NOMO-1 treated with DMSO at 0.1 percent for 48 hours (cell line): ENCODE measurements at regions not wholly inside any gene's neighbourhood (a gene's known extent, or its start where the extent isn't known, plus 50 kb on each side); places are given as distances from the start of the nearest gene placed in this dataset.
"Not testable (repeated sequence)": the region's sequence is repeated elsewhere in the genome, so short reads cannot be mapped to it uniquely, and the experiment has no call there.

Experiments
- DNase-seq: peaks from one replicate; lab custom pipeline; 2025; ENCODE audit not compliant: unreplicated experiment; lab: John Stamatoyannopoulos, UW

DNA sequence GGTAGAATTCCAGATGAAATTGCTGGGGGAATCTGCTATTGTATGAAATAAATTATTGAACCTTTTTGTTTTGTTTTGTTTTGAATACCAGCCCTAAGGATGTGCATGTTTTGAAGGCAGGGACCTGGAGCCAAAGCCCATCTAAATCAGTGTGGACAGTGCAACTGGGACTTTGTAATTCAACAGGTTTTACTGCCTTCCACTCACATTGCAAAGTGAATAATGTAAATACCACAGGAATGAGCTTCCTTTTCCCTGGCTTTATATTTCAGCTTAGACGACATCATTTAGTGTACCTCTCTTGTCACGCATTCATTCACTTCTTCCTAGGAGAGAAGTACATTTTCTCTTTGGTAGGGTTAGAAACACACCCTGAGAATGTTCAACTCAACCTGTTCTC is 795.0 kb downstream of the CENPC start:
- DNase-seq: no peak

DNA sequence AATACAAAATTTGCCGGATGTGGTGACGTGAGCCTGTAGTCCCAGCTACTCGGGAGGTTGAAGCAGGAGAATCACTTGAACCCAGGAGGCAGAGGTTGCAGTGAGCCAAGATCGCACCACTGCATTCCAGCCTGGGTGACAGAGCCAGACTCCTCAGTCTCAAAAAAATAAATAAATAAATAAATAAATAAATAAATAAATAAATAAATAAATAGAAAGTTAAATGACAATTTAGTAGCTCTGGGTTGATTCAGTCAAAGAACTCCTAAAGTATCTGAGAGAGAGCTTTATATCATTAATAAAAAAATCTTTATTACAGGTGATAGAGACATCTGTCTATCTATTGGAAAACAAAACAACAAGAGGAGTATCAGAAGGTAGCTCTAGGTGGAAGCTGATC is 798.4 kb downstream of the CENPC start:
- DNase-seq: not testable (repeated sequence)

DNA sequence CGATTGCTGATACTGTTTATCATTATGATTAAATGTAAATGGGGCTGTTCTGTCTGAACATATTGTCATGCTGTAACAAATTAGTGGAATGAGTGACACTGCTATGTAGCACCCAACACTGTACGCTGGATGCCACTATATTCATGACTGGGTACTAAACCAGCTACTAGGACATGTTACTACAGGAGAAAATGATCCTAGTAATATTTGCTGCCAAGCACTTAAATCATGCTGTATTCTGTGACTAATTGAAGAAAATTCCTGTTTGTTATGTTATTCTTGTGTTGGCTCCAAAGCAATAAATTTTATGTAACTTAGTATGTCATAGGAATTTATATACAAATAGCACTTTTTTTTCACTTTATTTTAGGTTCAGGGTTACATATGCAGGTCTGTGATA is 804.2 kb downstream of the CENPC start:
- DNase-seq: no peak

DNA sequence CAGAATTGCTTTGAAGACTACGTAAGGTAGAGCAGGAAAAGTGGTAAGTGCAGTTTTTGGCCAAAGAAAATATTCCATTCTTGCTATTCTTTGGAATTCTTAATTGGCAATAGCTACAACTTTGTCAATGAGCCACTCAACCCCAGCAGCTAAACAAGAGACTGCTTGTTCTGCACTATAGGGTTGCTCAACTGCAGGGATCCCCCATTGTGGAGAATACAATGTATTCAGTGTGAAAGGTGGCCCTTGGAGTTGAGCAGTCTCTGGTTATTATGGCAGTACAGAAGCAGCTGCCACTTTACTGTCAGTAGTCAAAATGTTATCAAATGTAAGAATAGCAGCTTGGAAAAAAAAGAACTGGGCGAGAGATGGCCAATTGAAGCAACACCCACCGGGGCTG is 808.7 kb downstream of the CENPC start:
- DNase-seq: no peak

DNA sequence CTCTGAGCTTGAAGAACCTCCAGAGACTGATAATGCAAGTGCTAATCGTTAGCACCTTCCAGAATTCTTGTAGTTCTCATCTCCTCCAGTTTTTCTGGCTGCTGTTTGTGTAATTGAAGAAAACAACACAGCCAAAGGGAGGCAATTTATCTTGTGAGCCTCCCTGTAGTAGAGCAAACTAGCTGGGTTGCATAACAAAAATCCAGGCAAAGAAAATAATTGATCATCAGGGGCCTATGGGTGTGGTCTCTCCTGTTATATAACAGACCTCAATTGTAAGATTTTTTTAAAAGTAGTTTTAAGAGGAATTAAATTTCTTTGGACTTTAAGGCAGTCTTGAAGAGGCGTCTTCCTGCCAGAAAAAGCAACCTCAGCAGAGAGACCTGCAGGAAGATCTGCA is 817.0 kb downstream of the CENPC start:
- DNase-seq: no peak

DNA sequence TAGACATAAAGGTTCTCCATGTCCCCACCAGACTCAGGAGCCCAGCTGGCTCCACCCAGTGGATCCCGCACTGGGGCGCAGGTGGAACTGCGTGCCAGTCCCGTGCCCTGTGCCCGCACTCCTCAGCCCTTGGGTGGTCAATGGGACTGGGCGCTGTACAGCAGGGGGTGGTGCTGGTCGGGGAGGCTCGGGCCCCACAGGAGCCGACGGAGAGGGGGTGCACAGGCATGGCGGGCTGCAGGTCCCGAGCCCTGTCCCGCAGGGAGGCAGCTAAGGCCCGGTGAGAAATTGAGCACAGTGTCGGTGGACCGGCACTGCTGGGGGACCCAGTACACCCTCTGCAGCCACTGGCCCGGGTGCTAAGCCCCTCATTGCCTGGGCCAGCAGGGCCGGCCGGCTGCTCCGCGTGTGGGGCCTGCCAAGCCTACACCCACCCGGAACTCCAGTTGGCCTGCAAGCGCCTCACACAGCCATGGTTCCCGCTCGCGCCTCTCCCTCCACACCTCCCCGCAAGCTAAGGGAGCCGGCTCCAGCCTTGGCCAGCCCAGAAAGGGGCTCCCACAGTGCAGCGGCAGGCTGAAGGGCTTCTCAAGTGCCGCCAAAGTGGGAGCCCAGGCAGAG is 832.9 kb downstream of the CENPC start:
- DNase-seq: not testable (repeated sequence)

DNA sequence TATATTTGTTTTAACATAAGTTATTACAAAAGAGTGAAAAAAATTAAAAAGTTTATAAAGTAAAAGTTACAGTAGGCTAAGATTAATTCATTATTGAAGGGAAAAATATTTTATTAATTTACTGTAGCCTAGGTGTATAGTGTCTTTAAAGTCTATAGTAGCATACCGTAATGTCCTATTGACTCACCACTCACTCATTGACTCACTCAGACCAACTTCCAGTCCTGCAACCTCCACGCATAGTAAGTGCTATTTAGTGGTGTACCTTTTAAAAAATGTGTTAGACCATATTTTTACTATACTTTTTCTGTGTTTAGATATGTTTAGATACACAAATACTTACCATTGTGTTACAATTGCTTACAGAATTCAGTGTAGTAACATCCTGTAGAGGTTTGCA is 841.1 kb downstream of the CENPC start:
- no peak for DNase-seq

DNA sequence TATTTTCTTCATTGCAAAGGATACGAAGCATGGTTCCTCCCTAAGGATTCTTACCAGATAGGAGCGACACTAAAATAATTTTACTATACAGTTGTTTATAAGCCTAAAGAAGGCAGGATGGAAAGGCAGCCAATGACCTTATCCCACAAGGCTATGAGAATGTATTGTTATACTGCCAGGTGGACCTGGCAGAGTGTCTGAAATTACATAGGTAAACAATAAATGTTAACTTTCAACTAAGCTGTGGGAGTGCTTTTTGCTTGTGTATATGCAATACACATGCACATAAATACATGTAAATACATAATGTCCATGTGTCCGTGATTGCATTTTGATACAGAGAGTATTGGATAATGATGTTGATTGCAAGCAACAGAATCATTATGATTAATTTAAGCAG is 850.6 kb downstream of the CENPC start:
- no peak for DNase-seq

DNA sequence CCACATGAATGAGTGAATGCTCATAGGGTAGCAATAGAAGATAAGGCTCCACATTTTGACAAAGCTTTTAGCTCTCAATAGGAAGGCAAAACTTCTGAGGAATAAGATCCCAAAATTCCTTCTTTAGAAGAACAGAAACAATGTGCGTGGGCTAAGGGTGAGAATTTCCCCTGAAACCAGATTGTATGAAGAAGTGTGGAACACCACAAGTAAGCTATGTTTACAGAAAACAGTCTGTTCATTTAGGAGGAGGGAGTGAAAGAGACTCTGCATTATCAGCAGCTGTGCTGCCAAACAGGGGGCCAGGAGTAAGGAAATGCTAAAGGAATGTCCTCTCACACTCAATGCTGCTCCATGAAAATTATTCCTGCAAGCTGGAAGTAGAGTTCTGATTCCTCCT is 851.6 kb downstream of the CENPC start:
- no peak for DNase-seq

DNA sequence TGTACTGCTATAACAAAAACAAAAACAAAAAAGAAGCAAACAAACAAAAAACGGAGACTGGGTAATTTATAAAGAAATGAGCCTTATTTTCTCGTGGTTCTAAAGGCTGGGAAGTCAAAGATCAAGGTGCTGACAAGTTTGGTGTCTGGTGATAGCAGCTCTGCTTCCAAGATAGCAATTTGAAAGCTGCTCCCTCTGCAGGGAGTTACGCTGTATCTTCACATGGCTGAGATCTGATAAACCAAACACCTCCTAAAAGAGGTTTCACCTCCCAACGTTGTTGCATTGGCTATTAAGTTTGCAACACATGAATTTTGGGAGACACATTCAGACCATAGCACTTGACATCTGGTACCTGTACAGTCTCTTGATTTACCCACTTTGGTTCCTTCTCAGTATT is 854.2 kb downstream of the CENPC start:
- DNase-seq: no peak

DNA sequence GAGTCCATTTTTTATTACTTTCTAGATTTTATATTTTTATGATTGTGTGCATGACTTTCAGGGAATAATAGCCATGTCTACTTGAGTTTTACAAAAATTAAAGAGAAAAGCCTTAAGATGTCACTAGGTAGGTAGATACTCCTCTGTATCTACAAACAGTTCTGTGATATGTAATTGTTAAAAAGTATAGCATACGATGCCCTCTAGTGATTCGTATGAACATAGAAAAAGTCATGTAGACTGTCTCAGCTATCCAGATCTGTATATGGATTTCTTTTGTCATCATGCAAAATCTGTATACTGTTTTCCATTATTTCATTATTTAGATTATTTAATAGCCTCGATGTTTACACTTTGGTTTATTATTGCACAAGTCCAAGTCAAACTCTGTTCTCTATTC is 856.6 kb downstream of the CENPC start:
- DNase-seq: no peak

DNA sequence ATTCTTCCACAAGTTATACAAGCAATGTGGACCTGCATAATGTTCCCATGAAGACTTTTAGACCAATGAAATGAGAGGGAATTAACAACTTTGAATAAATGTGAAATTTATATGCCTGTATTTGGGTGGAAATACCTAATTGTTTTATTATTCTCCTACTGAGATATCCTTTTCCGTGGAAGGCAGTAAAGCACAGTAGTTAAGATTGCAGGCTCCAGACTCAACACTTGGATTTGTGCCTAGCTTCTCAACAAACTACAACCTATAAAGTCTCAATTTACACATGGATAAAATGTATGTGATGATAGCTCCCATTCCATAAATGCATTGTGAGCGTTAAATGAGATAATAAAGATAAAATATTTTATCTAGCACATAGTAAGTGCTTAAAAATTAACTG is 857.8 kb downstream of the CENPC start:
- no peak for DNase-seq

DNA sequence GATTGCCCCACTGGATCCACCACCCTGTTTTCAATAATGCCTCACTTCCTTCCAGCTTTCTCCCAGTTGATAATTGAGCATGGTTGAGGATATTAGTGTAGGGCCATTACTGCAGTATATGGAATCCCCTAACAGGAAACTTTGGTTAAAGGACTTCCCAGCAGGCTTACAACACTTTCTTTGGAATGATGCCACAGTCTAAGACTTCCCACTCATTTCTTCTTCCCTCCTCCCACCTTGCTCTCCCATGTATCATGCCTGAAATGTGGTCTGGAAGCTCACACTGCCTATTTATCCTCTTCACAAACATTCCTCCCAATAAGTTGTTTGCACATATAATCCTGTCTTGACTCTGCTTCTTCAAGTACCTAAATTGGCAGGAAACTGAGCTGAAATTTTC is 863.3 kb downstream of the CENPC start:
- no peak for DNase-seq

DNA sequence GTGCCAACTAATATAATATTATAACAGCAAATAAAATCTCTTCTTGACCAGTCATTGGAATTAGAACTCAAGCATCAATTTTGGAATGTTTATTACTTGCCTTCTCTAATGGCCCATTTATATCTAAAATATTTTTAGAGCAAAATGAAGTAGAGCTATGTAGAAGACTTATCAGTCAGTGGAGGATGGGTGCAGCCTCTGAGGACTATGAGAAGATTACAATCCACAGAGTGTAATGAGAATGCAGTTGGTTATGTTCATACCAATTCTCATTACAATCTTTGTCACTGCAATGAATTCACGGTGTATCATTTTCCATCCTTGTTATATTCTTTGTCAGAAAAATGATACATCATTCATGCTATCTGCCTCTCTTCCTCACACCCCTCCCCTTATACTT is 878.1 kb downstream of the CENPC start:
- no peak for DNase-seq

DNA sequence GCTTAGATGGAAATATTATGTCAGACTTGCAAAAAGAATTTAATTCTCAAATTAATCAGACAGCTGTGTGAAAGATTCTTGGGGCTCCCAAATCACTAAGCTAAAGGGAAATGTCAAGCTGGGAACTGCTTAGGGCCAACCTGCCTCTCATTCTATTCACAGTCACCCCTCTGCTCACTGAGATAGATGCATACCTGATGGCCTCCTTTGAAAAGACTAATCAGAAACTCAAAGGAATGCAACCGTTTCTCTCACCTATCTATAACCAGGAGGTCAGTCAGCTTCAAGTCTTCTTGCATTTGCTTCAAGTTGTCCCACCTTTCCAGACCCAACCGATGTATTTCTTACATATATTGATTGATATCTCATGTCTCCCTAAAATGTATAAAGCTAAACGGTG is 882.7 kb downstream of the CENPC start:
- no peak for DNase-seq

DNA sequence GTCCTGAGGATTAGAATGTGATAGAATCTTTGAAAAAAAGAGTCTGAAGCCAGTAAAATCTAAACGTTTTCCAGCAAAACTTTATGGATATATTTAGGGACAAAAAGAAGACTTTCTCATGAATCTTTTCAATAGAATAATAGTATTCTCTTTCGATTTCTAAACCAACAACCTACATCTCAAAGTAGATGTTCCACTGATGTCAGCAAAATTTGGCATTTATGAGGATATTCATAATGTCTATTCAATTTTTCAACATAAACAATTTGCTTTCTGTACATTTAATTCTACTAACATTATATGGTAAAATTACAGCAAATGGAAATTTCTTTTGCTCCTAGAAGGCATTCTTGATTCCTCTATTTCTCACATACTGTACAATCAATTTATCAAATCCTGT is 886.5 kb downstream of the CENPC start:
- DNase-seq: no peak

DNA sequence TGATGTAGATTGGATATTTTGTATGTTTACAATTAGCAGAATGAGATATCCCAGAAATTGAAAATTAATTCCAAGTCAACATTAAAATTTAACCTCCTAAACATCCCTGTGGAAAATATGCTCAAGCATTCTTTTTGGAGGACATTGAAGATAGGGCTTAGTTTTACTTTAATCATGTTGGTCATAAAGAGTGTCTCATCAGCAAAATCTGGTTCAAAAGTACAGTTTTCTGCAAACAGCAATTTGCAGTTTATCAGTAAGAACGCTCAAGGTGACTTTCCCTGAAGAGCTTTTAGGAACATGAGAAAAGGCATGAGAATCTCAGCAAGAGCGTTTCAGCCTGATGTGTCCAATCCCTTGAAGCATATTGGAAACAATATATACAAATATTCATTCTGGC is 889.8 kb downstream of the CENPC start:
- DNase-seq: no peak

DNA sequence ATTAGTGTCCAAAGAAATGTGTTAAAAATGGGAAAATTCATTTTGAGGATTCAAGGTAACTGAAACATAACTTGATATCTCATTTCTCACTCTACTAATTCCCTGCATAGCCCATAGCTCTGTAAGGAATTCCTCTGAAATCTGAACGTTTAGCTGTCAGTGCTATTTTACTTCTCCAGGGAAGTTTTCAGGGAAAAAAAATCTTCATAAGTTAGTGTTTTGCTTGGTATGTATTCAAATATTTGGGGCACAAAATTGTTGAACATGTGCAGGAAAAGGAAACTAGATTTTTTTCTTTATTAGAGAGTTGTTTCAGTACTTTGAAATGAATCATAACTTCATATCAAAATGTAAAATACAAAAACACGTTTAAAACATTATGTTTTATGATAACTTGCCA is 891.4 kb downstream of the CENPC start:
- DNase-seq: no peak

DNA sequence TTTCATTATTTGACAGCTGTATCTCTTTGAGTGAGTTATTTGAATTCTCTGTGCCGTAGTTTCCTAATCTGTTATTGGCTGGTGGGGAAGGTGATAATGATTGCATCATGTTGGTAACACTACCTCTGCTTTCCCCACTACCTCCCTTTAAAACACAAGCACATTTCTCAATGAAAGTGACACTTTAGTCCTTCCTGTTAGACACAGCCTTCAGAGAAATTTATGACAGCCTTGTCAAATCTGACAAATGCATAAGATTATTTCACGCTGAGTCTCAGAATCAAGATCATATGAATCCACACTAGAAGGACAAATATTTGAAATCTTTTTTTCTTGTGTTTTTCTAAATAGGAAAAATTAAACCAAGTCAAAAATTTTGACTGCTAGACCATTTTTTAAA is 896.1 kb downstream of the CENPC start:
- no peak for DNase-seq

DNA sequence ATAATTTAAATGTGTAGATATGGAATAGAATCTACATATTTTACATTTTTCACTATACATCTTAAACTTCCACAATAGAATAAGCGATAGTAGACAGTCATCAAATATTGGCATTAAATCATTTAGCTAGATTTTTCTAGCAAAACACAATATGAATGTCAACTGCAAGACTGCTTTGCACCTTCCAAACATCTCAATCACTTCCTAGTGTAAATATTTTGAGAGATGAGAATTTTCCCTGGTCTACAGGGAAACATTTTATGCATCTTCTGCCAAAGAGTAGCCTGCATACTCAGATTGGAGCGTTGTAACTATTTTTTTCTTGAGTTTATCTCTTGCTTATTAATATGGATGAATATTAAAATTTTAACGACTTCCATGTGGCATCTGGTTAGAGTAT is 897.4 kb downstream of the CENPC start:
- DNase-seq: no peak

DNA sequence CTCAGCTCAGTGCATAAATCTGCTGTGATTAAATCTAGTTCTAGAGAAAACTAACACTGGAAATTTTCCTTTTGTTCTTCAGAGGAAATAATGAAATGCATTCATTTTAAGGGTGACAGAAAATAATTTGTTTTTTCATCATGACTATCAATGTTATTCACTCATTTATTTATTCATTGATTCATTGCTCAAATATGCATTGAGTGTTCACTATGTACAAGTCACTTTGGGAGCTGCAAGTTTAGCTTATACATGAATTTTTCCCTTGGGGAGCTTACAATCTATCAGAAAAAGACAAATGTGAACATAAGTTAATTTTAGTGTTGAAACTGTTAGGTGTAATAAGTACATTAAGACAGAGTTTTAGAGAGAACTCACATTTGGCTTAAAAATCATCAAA is 897.8 kb downstream of the CENPC start:
- DNase-seq: no peak

DNA sequence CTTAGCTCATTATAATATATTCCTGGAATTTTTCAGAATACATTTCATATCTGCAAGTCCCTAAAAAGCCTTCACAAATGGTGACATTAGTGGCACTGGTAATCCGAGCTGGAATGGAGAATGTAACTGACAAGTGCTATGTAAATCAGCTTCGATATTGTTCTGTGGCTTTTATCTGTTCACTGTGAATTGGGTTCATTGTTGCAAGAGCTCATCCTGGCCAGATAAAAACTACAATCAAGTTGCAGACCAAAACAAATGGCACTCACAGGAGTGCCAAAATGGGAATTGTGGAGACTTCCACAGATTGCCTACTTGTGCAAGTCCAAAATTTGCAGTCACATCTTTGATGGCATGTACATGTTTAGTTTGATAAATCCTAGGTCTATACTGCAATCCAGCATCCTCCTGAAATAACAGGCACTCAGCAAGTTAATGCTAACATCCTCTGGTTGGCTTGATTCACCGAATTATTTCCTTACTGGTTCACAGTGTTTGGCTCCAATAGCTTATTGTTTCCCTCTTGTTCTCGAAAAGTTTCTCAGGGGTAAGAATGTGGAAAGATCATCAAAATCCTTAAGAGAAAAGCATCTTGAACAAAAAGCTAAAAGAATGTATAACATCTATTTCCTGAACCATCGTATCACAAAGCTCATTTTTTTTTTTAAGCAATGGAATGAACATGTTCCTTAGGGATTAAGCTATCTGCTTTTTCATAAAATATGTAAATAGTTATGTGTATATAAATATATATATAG is 904.9 kb downstream of the CENPC start:
- DNase-seq: no peak

DNA sequence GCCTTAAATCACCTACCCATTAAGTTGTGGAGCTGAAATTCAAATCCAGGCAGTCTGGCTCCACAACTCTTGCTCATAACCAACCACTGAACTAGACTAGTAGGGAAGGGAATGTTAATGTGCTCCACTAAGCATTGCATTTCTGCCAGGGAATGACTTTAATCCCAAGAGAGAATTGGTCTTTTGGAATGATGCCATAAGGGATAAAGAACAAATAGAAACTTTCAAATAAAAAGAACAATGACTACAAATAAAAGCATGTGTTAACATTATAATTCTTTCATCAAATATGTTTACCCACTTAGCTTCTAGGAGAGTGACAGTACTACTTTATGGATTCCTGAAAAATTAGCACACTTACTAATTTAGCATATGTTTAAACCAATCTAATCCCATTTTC is 905.9 kb downstream of the CENPC start:
- no peak for DNase-seq
